MM.1S (cell line): ENCODE measurements at regions not wholly inside any gene's neighbourhood (a gene's known extent, or its start where the extent isn't known, plus 50 kb on each side); places are given as distances from the start of the nearest gene placed in this dataset.

ENCODE experiments used
- EZH2phosphoT487 ChIP-seq: fragments of 300-600 bp; sonication (generic); IDR thresholded peaks from 2 replicates; pipeline ENCODE4 v1.6.1; 2018; ENCODE audit warnings: antibody characterized with exemption, low read length
- TF ChIP-seq, protein P1 (sequence below): fragments of 300-600 bp; sonication (generic); IDR thresholded peaks from 2 replicates; pipeline ENCODE4 v1.5.1; 2016; ENCODE audit warnings: antibody characterized with exemption, low read length, mixed read lengths

DNA sequence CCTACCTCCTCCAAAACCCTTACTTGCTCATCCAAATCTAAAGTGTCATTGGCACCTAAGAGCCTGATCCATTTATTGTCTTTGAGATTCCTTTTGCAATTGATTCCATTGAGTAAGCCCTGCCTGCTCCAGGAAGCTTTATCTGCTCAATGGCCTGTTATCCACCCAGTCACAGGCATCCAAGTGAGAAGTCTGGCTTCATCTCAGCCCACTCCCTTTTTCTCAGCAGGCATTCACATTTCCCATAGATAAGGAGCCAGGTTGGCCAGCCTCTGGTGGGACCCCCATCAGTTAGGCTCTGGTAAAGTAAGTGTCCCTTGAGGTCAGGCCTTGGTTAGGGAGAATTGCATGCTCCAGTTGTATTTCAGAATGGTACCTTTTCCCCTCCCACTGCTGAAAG is 396.2 kb upstream of the ST6GAL2 start:
- TF ChIP-seq, protein P1, sequence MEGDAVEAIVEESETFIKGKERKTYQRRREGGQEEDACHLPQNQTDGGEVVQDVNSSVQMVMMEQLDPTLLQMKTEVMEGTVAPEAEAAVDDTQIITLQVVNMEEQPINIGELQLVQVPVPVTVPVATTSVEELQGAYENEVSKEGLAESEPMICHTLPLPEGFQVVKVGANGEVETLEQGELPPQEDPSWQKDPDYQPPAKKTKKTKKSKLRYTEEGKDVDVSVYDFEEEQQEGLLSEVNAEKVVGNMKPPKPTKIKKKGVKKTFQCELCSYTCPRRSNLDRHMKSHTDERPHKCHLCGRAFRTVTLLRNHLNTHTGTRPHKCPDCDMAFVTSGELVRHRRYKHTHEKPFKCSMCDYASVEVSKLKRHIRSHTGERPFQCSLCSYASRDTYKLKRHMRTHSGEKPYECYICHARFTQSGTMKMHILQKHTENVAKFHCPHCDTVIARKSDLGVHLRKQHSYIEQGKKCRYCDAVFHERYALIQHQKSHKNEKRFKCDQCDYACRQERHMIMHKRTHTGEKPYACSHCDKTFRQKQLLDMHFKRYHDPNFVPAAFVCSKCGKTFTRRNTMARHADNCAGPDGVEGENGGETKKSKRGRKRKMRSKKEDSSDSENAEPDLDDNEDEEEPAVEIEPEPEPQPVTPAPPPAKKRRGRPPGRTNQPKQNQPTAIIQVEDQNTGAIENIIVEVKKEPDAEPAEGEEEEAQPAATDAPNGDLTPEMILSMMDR = no peak
- TF ChIP-seq EZH2phosphoT487 = no peak
